Left lung (tissue), 4 donors: ENCODE measurements at regions not wholly inside any gene's neighbourhood (a gene's known extent, or its start where the extent isn't known, plus 50 kb on each side); places are given as distances from the start of the nearest gene placed in this dataset.
A peak's percentile ranks its signal among the peaks of the same experiment; 100 is the strongest.

Experiments used
- ATAC-seq: fragments of 200-7000 bp; cut with Tn5 transposase; one replicate; pipeline ENCODE4 v1.9.1; 2020; ENCODE audit warnings: moderate library complexity
- DNase-seq, 4 donors: peaks; one replicate each; pipeline ENCODE4 v3.0.0-alpha.2; 2013 to 2020
- H3K27ac ChIP-seq, 2 donors: fragments of 200-600 bp; sonication (generic) in 1 of 2; one replicate each; pipeline versions ENCODE4 v1.5.0 to v1.8.0; 2020 to 2021
- H3K27me3 ChIP-seq, 2 donors: fragments of 200-600 bp; sonication (generic) in 1 of 2; one replicate each; pipeline versions ENCODE4 v1.5.0 to v1.8.0; 2020 to 2021
- H3K36me3 ChIP-seq, 2 donors: fragments of 200-600 bp; sonication (generic) in 1 of 2; one replicate each; pipeline versions ENCODE4 v1.5.0 to v1.8.0; 2020 to 2021
- H3K4me1 ChIP-seq, 2 donors: fragments of 200-600 bp; one replicate each; pipeline ENCODE4 v1.8.0; 2021
- H3K4me3 ChIP-seq, 2 donors: fragments of 200-600 bp; sonication (generic) in 1 of 2; one replicate each; pipeline versions ENCODE4 v1.5.0 to v1.8.0; 2020 to 2021; ENCODE audit warnings: mild to moderate bottlenecking in 1 of 2
- H3K9me3 ChIP-seq, 2 donors: fragments of 200-600 bp; sonication (generic) in 1 of 2; one replicate each; pipeline versions ENCODE4 v1.5.0 to v1.8.0; 2020 to 2021
- CTCF ChIP-seq, 2 donors: fragments of 200-600 bp; sonication (generic) in 1 of 2; IDR thresholded peaks; one replicate each; pipeline versions ENCODE4 v1.5.0 to v1.8.0; 2021; ENCODE audit warnings: antibody characterized with exemption in 2 of 2
- intact Hi-C, 2 donors: fragments of 100-400 bp; cut with DNase I; formaldehyde crosslinking; loops; one replicate each; pipeline versions ENCODE4 v1.11.2 to v1.14.2; 2022
- donor health status: DM: no; HTN: yes; CAD: no.
- donor health status: DM: no; HTN: no; CAD: no.

GRCh38 chr13:109874484-109875454 lies 88.4 kb upstream of the IRS2 start:
- DNase-seq (no peak), ATAC-seq (peak; percentile 59)
- intact Hi-C loops = no loop called here
- Histone ChIP-seq H3K4me1 (peaks cover 3% of the 10 kb centered on the region in 2 donors), H3K9me3 (no peaks in the 10 kb centered on the region), H3K27me3 (peaks cover 0 to 6% of the 10 kb centered on the region in 2 donors), H3K36me3 (no peaks in the 10 kb centered on the region), H3K4me3 (no peak overlapping the region), H3K27ac (no peak overlapping the region)
- TF ChIP-seq CTCF (IDR thresholded peaks at IDR 0.05) = no peak

- ATAC-seq = no peak
- intact Hi-C loops = no loop called here
- TF ChIP-seq CTCF (IDR thresholded peaks at IDR 0.05) = no peak
- Histone ChIP-seq H3K36me3 (no peaks in the 10 kb centered on the region), H3K4me1 (peaks cover 6 to 7% of the 10 kb centered on the region in 2 donors), H3K9me3 (no peaks in the 10 kb centered on the region), H3K27me3 (peaks cover 0 to 17% of the 10 kb centered on the region in 2 donors), H3K27ac (no peak overlapping the region), H3K4me3 (no peak overlapping the region)
- no peak for DNase-seq
Measured at GRCh38 chr13:109873351-109874123, 87.2 kb upstream of the IRS2 start.

GRCh38 chr13:109872864-109873263 lies 86.5 kb upstream of the IRS2 start:
- ATAC-seq (no peak), DNase-seq (no peak)
- no peak for TF ChIP-seq CTCF (IDR thresholded peaks at IDR 0.05)
- Histone ChIP-seq H3K27me3 (peaks cover 0 to 19% of the 10 kb centered on the region in 2 donors), H3K9me3 (no peaks in the 10 kb centered on the region), H3K27ac (no peak overlapping the region), H3K36me3 (no peaks in the 10 kb centered on the region), H3K4me1 (peaks cover 6 to 7% of the 10 kb centered on the region in 2 donors), H3K4me3 (no peak overlapping the region)
- intact Hi-C loops = no loop called here

- no peak for DNase-seq
- Histone ChIP-seq H3K36me3 (no peaks in the 10 kb centered on the region), H3K4me1 (peaks cover 6 to 7% of the 10 kb centered on the region in 2 donors), H3K4me3 (no peak overlapping the region), H3K27ac (no peak overlapping the region), H3K27me3 (peaks cover 0 to 19% of the 10 kb centered on the region in 2 donors), H3K9me3 (no peaks in the 10 kb centered on the region)
- ATAC-seq = no peak
- TF ChIP-seq CTCF (IDR thresholded peaks at IDR 0.05) = no peak
- intact Hi-C loops = no loop called here
Measured at GRCh38 chr13:109870696-109871370, 84.5 kb upstream of the IRS2 start.
